Adrenal gland (tissue), 5 donors: ENCODE measurements at regions not wholly inside any gene's neighbourhood (a gene's known extent, or its start where the extent isn't known, plus 50 kb on each side); places are given as distances from the start of the nearest gene placed in this dataset.

Source experiments
- POLR2A ChIP-seq, 2 donors: fragments of 450-650 bp; IDR thresholded peaks; one replicate each; pipeline ENCODE4 v1.6.1; 2017; ENCODE audit warnings: antibody characterized with exemption in 2 of 2, mild to moderate bottlenecking in 2 of 2, moderate library complexity in 1 of 2
- TF ChIP-seq, protein P1 (sequence below), 6 experiments: fragments of 450-650 bp in 4 of 6; fragments of 200-600 bp in 2 of 6; sonication (generic) in 1 of 6; IDR thresholded peaks; 1 replicate in 5 of 6; 2 replicates in 1 of 6; pipeline versions ENCODE4 v1.5.1 to v1.8.0; 2016 to 2021; ENCODE audit warnings: antibody characterized with exemption in 6 of 6, mild to moderate bottlenecking in 2 of 6, moderate library complexity in 1 of 6
- donor health status: DM: no; HTN: no; CAD: no.

GRCh38 chr3:152944671-152945070, 109.7 kb downstream of the P2RY1 start:
- TF ChIP-seq, protein P1, sequence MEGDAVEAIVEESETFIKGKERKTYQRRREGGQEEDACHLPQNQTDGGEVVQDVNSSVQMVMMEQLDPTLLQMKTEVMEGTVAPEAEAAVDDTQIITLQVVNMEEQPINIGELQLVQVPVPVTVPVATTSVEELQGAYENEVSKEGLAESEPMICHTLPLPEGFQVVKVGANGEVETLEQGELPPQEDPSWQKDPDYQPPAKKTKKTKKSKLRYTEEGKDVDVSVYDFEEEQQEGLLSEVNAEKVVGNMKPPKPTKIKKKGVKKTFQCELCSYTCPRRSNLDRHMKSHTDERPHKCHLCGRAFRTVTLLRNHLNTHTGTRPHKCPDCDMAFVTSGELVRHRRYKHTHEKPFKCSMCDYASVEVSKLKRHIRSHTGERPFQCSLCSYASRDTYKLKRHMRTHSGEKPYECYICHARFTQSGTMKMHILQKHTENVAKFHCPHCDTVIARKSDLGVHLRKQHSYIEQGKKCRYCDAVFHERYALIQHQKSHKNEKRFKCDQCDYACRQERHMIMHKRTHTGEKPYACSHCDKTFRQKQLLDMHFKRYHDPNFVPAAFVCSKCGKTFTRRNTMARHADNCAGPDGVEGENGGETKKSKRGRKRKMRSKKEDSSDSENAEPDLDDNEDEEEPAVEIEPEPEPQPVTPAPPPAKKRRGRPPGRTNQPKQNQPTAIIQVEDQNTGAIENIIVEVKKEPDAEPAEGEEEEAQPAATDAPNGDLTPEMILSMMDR (IDR thresholded peaks at IDR 0.05), result no peak
- TF ChIP-seq POLR2A (IDR thresholded peaks at IDR 0.05), result no peak
